Immature natural killer cell (primary cell): ENCODE measurements at regions not wholly inside any gene's neighbourhood (a gene's known extent, or its start where the extent isn't known, plus 50 kb on each side); places are given as distances from the start of the nearest gene placed in this dataset.

Experiments
- DNase-seq, 3 donors: peaks; one replicate each; pipeline ENCODE4 v3.0.0; 2022; ENCODE audit warnings: mixed read lengths in 1 of 3
- H3K27ac Mint-ChIP-seq, 6 donors: one replicate each; pipeline ENCODE4 v1.8.0; 2020; ENCODE audit warnings: mixed read lengths in 6 of 6, mild to moderate bottlenecking in 5 of 6, inconsistent platforms in 4 of 6, moderate library complexity in 3 of 6
- H3K27me3 Mint-ChIP-seq, 3 donors: one replicate each; pipeline ENCODE4 v1.8.0; 2020 to 2021; ENCODE audit warnings: low read depth in 3 of 3, mild to moderate bottlenecking in 3 of 3, mixed read lengths in 3 of 3, moderate library complexity in 3 of 3, inconsistent platforms in 1 of 3
- H3K36me3 Mint-ChIP-seq, 3 donors: one replicate each; pipeline ENCODE4 v1.8.0; 2020; ENCODE audit warnings: mixed read lengths in 3 of 3, inconsistent platforms in 2 of 3, mild to moderate bottlenecking in 2 of 3
- H3K4me1 Mint-ChIP-seq, 2 donors: one replicate each; pipeline ENCODE4 v1.8.0; 2020; ENCODE audit warnings: inconsistent platforms in 2 of 2, mild to moderate bottlenecking in 2 of 2, mixed read lengths in 2 of 2, moderate library complexity in 1 of 2
- H3K4me3 Mint-ChIP-seq, 5 donors: one replicate each; pipeline ENCODE4 v1.8.0; 2020; ENCODE audit warnings: mild to moderate bottlenecking in 5 of 5, mixed read lengths in 5 of 5, inconsistent platforms in 3 of 5, moderate library complexity in 3 of 5
- H3K9me3 Mint-ChIP-seq, 6 donors: one replicate each; pipeline ENCODE4 v1.8.0; 2020; ENCODE audit warnings: mild to moderate bottlenecking in 6 of 6, mixed read lengths in 6 of 6, inconsistent platforms in 4 of 6, moderate library complexity in 3 of 6

DNA sequence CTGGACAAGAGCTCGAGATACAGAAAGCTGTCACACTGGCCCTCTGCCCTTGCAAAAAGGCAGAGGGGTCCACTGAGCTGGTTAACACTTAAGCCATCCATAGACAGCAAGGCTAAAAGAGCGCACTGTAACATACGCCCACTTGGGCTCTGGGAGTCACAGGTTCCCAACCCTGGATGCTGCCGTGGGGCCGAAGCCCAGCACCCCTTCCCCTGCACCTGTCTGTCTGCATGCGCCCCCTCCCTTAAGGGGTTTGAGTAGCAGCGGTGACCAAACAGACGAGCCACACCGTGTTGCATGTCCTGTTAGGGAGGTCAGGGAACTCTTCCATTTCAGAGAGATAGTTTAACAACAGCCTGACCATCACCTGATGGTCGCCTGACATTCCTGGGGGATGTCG lies 138.4 kb upstream of the GALNTL6 start:
- no peaks in the 10 kb centered on the region for H3K27me3 Mint-ChIP-seq
- no peak overlapping the region for H3K27ac Mint-ChIP-seq
- no peak for DNase-seq
- no peak overlapping the region for H3K4me3 Mint-ChIP-seq
- no peaks in the 10 kb centered on the region for H3K36me3 Mint-ChIP-seq
- H3K4me1 Mint-ChIP-seq: no peaks in the 10 kb centered on the region
- H3K9me3 Mint-ChIP-seq: peaks cover 0 to 22% (median 8%) of the 10 kb centered on the region in 6 donors

DNA sequence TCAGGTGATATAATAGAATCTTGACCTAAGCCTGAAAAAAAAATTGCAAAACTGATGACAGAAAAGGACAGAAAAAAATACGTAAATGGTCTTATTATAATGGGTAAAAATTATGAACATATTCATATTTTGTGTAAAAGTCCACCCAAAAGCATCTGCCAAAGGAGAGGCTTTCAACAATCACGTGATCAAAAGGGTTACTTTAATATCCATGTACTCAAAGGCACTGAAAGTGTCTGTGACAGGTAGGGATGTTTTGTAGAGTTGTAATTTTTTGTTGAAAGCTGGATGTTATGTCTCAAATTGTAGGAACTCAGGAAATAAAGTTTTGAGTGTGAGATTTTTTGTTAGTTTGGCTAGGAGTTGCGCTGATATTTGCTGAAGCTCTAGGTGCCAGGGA lies 144.8 kb upstream of the GALNTL6 start:
- no peaks in the 10 kb centered on the region for H3K4me1 Mint-ChIP-seq
- H3K27ac Mint-ChIP-seq: no peak overlapping the region
- peaks cover 1 to 17% (median 7%) of the 10 kb centered on the region in 6 donors for H3K9me3 Mint-ChIP-seq
- no peak for DNase-seq
- no peaks in the 10 kb centered on the region for H3K27me3 Mint-ChIP-seq
- H3K36me3 Mint-ChIP-seq: no peaks in the 10 kb centered on the region
- no peak overlapping the region for H3K4me3 Mint-ChIP-seq

DNA sequence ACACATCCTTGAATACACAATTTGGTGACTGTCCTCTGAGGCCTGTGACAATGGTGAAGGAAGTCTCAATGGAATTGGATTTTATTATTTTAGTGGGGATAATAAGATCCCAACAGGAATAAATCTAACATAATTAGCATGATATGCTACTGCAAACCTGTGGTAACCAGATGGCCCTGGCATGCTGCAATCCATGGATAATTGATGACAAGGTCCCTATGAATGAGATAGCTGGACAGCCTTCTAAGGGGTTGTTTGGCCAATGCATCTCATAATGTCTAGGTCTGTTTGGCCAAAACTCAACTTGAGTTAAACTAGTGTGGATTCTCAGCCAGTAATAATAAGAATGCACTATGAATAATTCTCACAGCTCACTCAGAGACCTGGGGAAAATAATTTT lies 145.3 kb upstream of the GALNTL6 start:
- H3K27me3 Mint-ChIP-seq: no peaks in the 10 kb centered on the region
- no peaks in the 10 kb centered on the region for H3K36me3 Mint-ChIP-seq
- H3K27ac Mint-ChIP-seq: no peak overlapping the region
- H3K4me1 Mint-ChIP-seq: no peaks in the 10 kb centered on the region
- no peak overlapping the region for H3K4me3 Mint-ChIP-seq
- peaks cover 1 to 14% (median 7%) of the 10 kb centered on the region in 6 donors for H3K9me3 Mint-ChIP-seq
- no peak for DNase-seq

DNA sequence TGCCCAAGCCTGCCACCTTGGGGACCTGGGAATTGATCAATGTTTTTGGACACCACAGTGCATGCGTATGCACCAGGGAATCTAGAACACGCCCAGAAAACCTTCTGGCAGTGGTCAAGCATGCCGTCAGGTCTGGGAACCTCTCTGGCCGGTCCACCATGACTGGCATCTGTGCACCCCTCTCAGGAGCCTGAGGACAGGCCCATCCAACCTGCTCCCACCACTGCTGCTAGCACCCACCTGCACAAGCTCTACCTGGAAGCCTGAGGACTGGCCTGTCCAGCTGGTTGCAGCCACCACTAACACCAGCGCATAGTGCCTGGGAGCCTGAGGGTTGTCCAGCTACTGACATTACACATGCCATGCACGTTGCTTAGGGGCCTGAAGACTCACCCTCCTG lies 162.1 kb upstream of the GALNTL6 start:
- Mint-ChIP-seq H3K9me3 (peaks cover 0 to 29% (median 6%) of the 10 kb centered on the region in 6 donors), H3K4me1 (peaks cover 0 to 3% of the 10 kb centered on the region in 2 donors), H3K36me3 (no peaks in the 10 kb centered on the region), H3K27ac (no peak overlapping the region), H3K27me3 (no peaks in the 10 kb centered on the region), H3K4me3 (no peak overlapping the region)
- no peak for DNase-seq

DNA sequence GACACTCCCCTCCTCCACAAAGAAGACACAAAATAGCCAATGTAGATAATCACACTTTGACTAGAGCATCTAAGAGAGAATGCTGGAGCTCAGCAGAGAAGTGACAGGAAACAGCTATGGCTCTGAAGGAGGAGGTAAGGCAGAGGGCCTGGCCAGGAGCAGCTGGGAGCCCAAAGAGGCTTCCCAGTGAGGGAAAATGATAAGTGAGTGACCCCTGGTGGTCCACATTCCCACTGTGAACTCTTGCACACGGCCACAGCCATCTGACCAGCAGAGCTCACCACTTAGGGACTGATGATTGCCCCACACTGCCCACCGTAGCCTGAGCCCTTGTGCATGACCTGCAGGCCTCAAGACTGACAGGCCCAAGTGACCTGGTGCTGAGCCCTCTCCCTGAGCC lies 162.7 kb upstream of the GALNTL6 start:
- Mint-ChIP-seq H3K9me3 (peaks cover 0 to 29% (median 6%) of the 10 kb centered on the region in 6 donors), H3K4me3 (no peak overlapping the region)

DNA sequence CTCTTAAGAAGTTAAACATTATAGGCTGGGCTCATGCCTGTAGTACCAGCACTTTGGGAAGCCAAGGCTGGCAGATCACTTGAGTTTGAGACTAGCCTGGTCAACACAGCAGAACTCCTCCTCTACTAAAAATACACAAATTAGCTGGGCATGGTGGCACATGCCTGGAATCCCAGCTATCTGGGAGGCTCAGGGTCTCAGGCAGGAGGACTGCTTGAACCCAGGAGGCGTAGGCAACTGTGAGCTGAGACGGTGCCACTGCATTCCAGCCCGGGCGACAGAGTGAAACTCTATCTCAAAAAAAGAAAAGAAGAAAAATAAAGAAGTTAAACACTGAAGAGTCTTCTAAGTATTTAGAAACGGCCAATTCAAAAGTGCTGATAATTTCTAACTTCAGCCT lies 164.3 kb upstream of the GALNTL6 start:
- Mint-ChIP-seq H3K4me1 (peaks cover 13 to 22% of the 10 kb centered on the region in 2 donors), H3K4me3 (no peak overlapping the region), H3K36me3 (no peaks in the 10 kb centered on the region), H3K27ac (no peak overlapping the region), H3K27me3 (no peaks in the 10 kb centered on the region), H3K9me3 (peaks cover 0 to 25% (median 6%) of the 10 kb centered on the region in 6 donors)
- DNase-seq: no peak

More for the DNA sequence above, 162.7 kb upstream of the GALNTL6 start:
- peaks cover 0 to 6% of the 10 kb centered on the region in 2 donors for H3K4me1 Mint-ChIP-seq
- H3K27me3 Mint-ChIP-seq: no peaks in the 10 kb centered on the region
- DNase-seq: no peak
- no peaks in the 10 kb centered on the region for H3K36me3 Mint-ChIP-seq
- no peak overlapping the region for H3K27ac Mint-ChIP-seq

DNA sequence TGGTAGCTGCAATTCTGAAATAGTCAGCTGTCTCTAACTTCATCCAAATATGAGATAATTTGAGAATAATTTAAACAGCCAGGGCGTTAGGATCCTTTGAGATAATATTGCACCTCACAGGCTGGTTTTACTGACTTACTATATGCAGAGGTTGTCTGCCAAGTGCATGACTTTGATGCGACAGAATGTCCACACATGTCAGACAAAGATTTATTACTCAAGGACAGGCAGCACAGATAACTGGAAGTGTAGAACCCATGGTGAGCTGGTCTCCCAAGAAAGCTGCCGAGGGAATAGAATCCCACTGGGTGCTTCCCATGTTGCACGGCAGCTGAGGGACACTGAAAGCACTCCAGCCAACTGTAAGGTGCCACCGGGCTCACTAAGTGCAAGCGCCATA lies 166.2 kb upstream of the GALNTL6 start:
- Mint-ChIP-seq H3K36me3 (no peaks in the 10 kb centered on the region), H3K27ac (no peak overlapping the region), H3K4me3 (no peak overlapping the region), H3K27me3 (no peaks in the 10 kb centered on the region), H3K9me3 (peaks cover 0 to 11% (median 4%) of the 10 kb centered on the region in 6 donors), H3K4me1 (peaks cover 27 to 35% of the 10 kb centered on the region in 2 donors)
- DNase-seq: no peak

DNA sequence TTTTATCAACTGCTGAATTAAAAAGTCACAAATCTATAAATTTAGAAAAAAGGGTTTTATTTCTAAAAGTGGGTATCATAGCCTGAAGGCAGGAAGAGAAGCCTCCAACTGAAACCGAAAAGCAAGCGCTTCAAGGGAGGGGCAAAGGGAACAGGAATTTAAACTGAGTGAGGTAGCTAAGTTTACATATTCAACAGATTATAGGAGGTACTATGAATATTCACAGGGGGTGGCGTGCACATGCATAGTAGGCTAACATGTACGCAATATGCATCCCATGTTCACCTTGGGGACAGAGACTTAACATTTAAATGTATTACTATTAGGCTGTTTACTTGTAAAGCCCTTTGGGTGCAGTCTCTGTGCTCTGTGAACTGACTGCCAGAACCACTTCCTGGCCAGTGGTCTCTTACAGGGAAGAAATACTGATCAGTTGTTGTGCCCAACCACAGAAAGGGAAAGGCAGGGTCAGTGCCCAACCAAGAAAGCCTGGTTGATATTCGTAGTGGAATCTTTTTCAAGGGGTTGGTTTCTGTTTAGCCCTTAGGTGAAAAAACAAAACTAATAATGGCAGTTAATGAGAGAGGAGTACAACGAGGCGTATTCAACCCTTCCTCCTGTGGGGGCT lies 168.7 kb upstream of the GALNTL6 start:
- peak overlapping the region; percentile 55 to 74 (median 67) for H3K4me3 Mint-ChIP-seq
- peak overlapping the region; percentile 15 to 85 (median 50) for H3K27ac Mint-ChIP-seq
- H3K9me3 Mint-ChIP-seq: peaks cover 0 to 4% (median 0%) of the 10 kb centered on the region in 6 donors
- H3K27me3 Mint-ChIP-seq: no peaks in the 10 kb centered on the region
- no peaks in the 10 kb centered on the region for H3K36me3 Mint-ChIP-seq
- DNase-seq: peak; percentile 18 to 27 (median 22)
- peaks cover 36 to 53% of the 10 kb centered on the region in 2 donors for H3K4me1 Mint-ChIP-seq

DNA sequence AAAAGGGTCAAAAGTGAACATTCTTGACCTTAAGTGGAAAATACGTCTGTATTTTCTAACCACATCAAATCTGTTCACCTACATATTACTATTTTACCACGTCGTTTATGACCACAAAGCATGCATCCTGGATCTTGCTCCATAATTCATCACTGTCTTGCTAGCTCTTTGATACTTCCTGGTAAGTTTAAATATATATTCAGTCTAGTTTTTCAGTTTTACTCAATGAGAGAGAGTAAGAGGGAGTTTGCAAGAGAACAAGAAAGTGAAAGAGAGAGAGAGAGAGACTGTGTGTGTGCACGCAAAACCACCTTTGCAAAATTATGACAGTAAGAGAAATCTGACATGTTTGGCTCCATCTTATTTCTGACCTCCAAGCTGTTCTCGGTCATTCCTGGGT lies 173.7 kb upstream of the GALNTL6 start:
- H3K27me3 Mint-ChIP-seq: peaks cover 0 to 3% (median 0%) of the 10 kb centered on the region in 3 donors
- H3K9me3 Mint-ChIP-seq: peaks cover 0 to 2% (median under 1%) of the 10 kb centered on the region in 6 donors
- no peak for DNase-seq
- H3K36me3 Mint-ChIP-seq: no peaks in the 10 kb centered on the region
- peaks cover 31 to 45% of the 10 kb centered on the region in 2 donors for H3K4me1 Mint-ChIP-seq
- peak overlapping the region in 4 of 5 donors; percentile 1 to 45 (median 21) for H3K4me3 Mint-ChIP-seq
- peak overlapping the region in 3 of 6 donors; percentile 6 to 11 (median 8) for H3K27ac Mint-ChIP-seq

DNA sequence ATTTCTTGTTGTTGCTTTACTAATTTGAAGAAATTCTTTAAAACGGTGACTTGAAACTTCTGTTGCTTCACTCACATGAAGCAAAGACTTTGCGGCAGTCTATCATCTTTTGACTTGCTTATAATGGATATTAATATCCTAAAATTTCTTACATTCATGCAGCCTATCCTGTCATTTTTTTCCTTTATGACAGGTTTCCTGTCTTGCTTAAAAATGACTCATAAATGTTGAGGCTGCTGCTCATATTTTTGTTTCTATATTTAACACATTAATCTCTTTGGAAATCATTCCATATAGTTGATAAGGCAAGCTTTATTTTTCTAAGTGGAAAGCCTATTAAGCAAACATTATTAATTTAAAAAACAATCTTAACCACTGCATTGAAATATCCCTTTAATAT lies 176.6 kb upstream of the GALNTL6 start:
- H3K4me1 Mint-ChIP-seq: peaks cover 14 to 27% of the 10 kb centered on the region in 2 donors
- no peak overlapping the region for H3K4me3 Mint-ChIP-seq
- H3K27ac Mint-ChIP-seq: no peak overlapping the region
- no peak for DNase-seq
- peaks cover 2 to 21% (median 7%) of the 10 kb centered on the region in 6 donors for H3K9me3 Mint-ChIP-seq
- H3K36me3 Mint-ChIP-seq: no peaks in the 10 kb centered on the region
- H3K27me3 Mint-ChIP-seq: peaks cover 0 to 3% (median 0%) of the 10 kb centered on the region in 3 donors

DNA sequence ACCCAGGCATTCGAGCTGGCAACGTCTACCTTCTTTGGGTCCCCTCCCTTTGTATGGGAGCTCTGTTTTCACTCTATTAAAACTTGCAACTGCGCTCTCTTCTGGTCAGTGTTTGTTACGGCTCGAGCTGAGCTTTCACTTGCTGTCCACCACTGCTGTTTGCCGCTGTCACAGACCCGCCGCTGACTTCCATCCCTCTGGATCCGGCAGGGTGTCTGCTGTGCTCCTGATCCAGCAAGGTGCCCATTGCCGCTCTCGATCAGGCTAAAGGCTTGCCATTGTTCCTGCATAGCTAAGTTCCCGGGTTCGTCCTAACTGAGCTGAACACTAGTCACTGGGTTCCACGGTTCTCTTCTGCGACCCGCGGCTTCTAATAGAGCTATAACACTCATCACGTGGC lies 183.5 kb upstream of the GALNTL6 start:
- no peak for DNase-seq
- H3K4me3 Mint-ChIP-seq: no peak overlapping the region
- H3K9me3 Mint-ChIP-seq: peaks cover 4 to 36% (median 15%) of the 10 kb centered on the region in 6 donors
- no peaks in the 10 kb centered on the region for H3K4me1 Mint-ChIP-seq
- peaks cover 0 to 5% (median 0%) of the 10 kb centered on the region in 3 donors for H3K27me3 Mint-ChIP-seq
- no peaks in the 10 kb centered on the region for H3K36me3 Mint-ChIP-seq
- no peak overlapping the region for H3K27ac Mint-ChIP-seq

DNA sequence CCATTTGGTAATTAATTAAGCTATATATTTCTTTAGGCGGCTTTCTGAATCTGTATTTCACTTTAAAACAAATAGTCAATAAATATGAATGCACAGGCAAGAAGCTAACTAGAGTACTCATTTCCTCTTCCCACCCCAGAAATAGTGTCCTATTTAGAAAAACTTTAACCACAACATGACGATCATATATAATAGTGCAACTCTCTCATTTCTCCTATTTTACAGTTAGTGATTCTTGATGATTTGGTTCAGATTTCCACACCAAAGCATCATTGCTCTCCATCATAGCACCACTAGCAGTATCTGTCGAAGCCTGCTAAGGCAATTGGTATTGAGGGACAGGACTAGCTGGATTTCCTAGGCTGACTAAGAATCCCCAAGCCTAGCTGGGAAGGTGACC lies 184.0 kb upstream of the GALNTL6 start:
- no peaks in the 10 kb centered on the region for H3K36me3 Mint-ChIP-seq
- peaks cover 6 to 35% (median 14%) of the 10 kb centered on the region in 6 donors for H3K9me3 Mint-ChIP-seq
- no peak for DNase-seq
- H3K4me1 Mint-ChIP-seq: no peaks in the 10 kb centered on the region
- peak overlapping the region in 1 of 6 donors; percentile 67 for H3K27ac Mint-ChIP-seq
- no peak overlapping the region for H3K4me3 Mint-ChIP-seq
- H3K27me3 Mint-ChIP-seq: peaks cover 0 to 5% (median 0%) of the 10 kb centered on the region in 3 donors

DNA sequence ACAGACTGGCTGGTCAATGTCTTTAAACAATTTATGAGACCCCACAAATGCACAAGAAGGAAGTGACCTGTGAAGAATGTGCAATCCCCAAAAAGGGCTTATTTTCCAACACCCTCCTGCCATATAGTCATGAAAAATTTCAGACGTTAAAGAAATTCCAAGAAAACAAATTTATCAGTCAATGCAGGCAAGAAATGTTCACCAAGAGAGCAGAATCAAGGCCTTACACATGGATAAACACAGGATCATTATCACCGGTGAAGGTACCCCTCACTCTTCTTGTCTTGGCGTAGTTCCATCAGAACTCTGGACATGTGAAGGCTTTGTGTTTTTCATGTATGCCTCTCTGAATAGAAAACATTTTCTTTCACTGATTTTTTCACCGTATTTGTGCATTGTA lies 186.7 kb upstream of the GALNTL6 start:
- Mint-ChIP-seq H3K4me1 (peaks cover 2 to 4% of the 10 kb centered on the region in 2 donors), H3K9me3 (peaks cover 3 to 25% (median 10%) of the 10 kb centered on the region in 6 donors), H3K36me3 (no peaks in the 10 kb centered on the region), H3K4me3 (no peak overlapping the region), H3K27ac (no peak overlapping the region), H3K27me3 (peaks cover 0 to 5% (median 0%) of the 10 kb centered on the region in 3 donors)
- DNase-seq: no peak

DNA sequence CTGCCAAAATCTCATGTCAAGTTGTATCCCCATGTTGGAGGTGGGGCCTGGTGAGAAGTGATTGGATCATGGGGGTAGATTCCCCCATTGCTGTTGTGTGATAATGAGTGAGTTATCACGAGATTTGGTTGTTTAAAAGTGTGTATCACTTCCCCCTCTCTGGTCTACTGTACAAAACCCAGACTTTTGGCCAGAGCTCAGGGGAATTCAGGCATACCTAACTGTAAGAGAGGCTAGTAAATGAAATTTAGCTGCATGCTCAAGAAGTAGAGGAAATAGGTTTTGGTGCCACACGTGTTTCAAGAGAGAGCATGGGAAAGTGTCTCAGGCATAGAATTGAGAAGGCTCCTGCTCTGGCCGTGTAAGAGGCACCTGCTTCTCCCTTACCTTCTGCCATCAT lies 190.5 kb upstream of the GALNTL6 start:
- Mint-ChIP-seq H3K4me3 (no peak overlapping the region), H3K27ac (no peak overlapping the region)

DNA sequence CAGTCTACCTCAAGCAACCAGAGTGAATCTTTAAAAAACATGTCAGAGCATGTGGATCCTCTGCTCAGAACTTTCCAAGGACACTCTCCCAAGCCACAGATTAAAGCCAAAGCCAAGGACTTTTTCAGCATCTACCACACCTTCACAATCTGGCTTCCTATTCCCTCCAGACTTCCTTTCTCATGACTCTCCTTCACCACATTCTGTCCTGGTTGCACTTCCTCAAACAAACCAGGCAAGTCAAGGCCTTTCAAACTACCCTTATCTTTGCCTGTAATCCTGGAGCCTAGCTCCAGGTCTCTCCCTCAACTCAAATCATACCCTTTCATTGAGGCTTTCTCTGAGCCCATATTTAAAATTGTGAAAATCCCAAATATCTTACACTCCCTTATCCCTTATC lies 191.6 kb upstream of the GALNTL6 start:
- H3K36me3 Mint-ChIP-seq: no peaks in the 10 kb centered on the region
- H3K27ac Mint-ChIP-seq: no peak overlapping the region
- no peak overlapping the region for H3K4me3 Mint-ChIP-seq
- no peak for DNase-seq
- H3K4me1 Mint-ChIP-seq: peaks cover 2 to 5% of the 10 kb centered on the region in 2 donors
- H3K9me3 Mint-ChIP-seq: peaks cover 3 to 31% (median 10%) of the 10 kb centered on the region in 6 donors
- no peaks in the 10 kb centered on the region for H3K27me3 Mint-ChIP-seq

More for the DNA sequence above, 190.5 kb upstream of the GALNTL6 start:
- no peaks in the 10 kb centered on the region for H3K27me3 Mint-ChIP-seq
- H3K36me3 Mint-ChIP-seq: no peaks in the 10 kb centered on the region
- no peak for DNase-seq
- H3K9me3 Mint-ChIP-seq: peaks cover 3 to 29% (median 10%) of the 10 kb centered on the region in 6 donors
- peaks cover 2 to 5% of the 10 kb centered on the region in 2 donors for H3K4me1 Mint-ChIP-seq
